HepG2 (cell line): ENCODE measurements at regions not wholly inside any gene's neighbourhood (a gene's known extent, or its start where the extent isn't known, plus 50 kb on each side); places are given as distances from the start of the nearest gene placed in this dataset.

ENCODE experiments used
- ATAC-seq: fragments of 200-7000 bp; cut with Tn5 transposase; 3 replicates; pipeline ENCODE4 v1.9.1; 2020; ENCODE audit warnings: mild to moderate bottlenecking, moderate library complexity
- BruUV-seq: library from RNA; stranded (reverse); fragments of 400-500 nt; replicated peaks from 2 replicates; lab custom pipeline; 2021; lab: Mats Ljungman, UMichigan
- CTCF ChIA-PET: fragments of 300-600 bp; formaldehyde crosslinking; extraction: SDS; loops from one replicate; lab custom pipeline; 2021; ENCODE audit warnings: low total read pairs, inconsistent platforms, low intra/inter-chr PET ratio; lab: Yijun Ruan, JAX
- POLR2A ChIA-PET: fragments of 350-600 bp; sonication (Branson Sonifier 250); formaldehyde crosslinking; loops from one replicate; lab custom pipeline; 2020; ENCODE audit warnings: antibody characterized with exemption, inconsistent platforms; lab: Yijun Ruan, JAX
- DNase-seq: peaks from one replicate; pipeline ENCODE4 v3.0.0-alpha.2; 2015; ENCODE audit warnings: low spot score
- FAIRE-seq: peaks from 3 replicates; lab custom pipeline; 2011; peaks lifted over from hg19 to GRCh38; lab: Jason Lieb, UNC
- H2AFZ ChIP-seq: one replicate; pipeline ENCODE4 v1.6.1; 2011; ENCODE audit warnings: low read length, inconsistent platforms
- H3K27ac ChIP-seq: fragments of 300-600 bp; 3 replicates; pipeline ENCODE4 v1.8.0; 2011; ENCODE audit warnings: mixed run types, mild to moderate bottlenecking, mixed read lengths, low read length, inconsistent platforms; ENCODE audit not compliant: insufficient read depth; ENCODE audit errors: extremely low read length
- H3K27me3 ChIP-seq, 2 experiments: fragments of 200-600 bp in 1 of 2; 2 replicates in 1 of 2; 3 replicates in 1 of 2; pipeline versions ENCODE4 v1.6.0 to v1.8.0; 2011; ENCODE audit warnings: low read length in 2 of 2, mild to moderate bottlenecking in 2 of 2, moderate library complexity in 2 of 2, inconsistent platforms in 1 of 2; ENCODE audit not compliant: insufficient read depth in 2 of 2, control insufficient read depth in 1 of 2
- H3K36me3 ChIP-seq, 2 experiments: fragments of 200-600 bp in 1 of 2; replicated peaks in 1 of 2; 2 replicates in 1 of 2; 3 replicates in 1 of 2; pipeline versions ENCODE4 v1.5.1 to v1.8.0; 2011; ENCODE audit warnings: low read length in 2 of 2, inconsistent platforms in 1 of 2; ENCODE audit not compliant: insufficient read depth in 2 of 2, control insufficient read depth in 1 of 2
- H3K4me1 ChIP-seq: 2 replicates; pipeline ENCODE4 v1.5.1; 2012; ENCODE audit warnings: low read length, inconsistent platforms; ENCODE audit not compliant: insufficient read depth
- H3K4me2 ChIP-seq: 2 replicates; pipeline ENCODE4 v1.6.0; 2011; ENCODE audit warnings: low read depth, low read length, inconsistent platforms
- H3K4me3 ChIP-seq, 3 experiments: fragments of 200-600 bp in 1 of 3; sonication (generic), shearing (Covaris generic) in 1 of 3; replicated peaks in 1 of 3; 2 replicates each; pipeline ENCODE4 v1.5.1; 2011 to 2016; ENCODE audit warnings: low read length in 3 of 3, inconsistent platforms in 2 of 3, low read depth in 2 of 3, mild to moderate bottlenecking in 2 of 3, control low read depth in 1 of 3, mixed read lengths in 1 of 3; ENCODE audit not compliant: insufficient read depth in 1 of 3
- H3K79me2 ChIP-seq: one replicate; pipeline ENCODE4 v1.6.1; 2011; ENCODE audit warnings: low read length, inconsistent platforms; ENCODE audit not compliant: insufficient read depth
- H3K9ac ChIP-seq: 2 replicates; pipeline ENCODE4 v1.6.0; 2011; ENCODE audit warnings: mild to moderate bottlenecking, low read depth, low read length, inconsistent platforms; ENCODE audit not compliant: insufficient read depth
- H3K9me3 ChIP-seq: 2 replicates; pipeline ENCODE4 v1.5.1; 2012; ENCODE audit warnings: mild to moderate bottlenecking, low read length
- H4K20me1 ChIP-seq: 2 replicates; pipeline ENCODE4 v1.6.0; 2011; ENCODE audit warnings: inconsistent platforms, mild to moderate bottlenecking, low read length, moderate library complexity; ENCODE audit not compliant: insufficient read depth
- FOXK1 ChIP-seq: sonication (generic); formaldehyde crosslinking; IDR thresholded peaks from 2 replicates; pipeline ENCODE4 v1.4.0; 2020; ENCODE audit warnings: low read depth, missing genetic modification reagents, borderline replicate concordance
- GTF3A ChIP-seq: sonication (generic); formaldehyde crosslinking; conservative IDR thresholded peaks from 2 replicates; pipeline ENCODE4 v1.4.0; 2020; ENCODE audit warnings: mild to moderate bottlenecking, missing genetic modification reagents
- MIER2 ChIP-seq: IDR thresholded peaks from 2 replicates; pipeline ENCODE4 v1.6.1; 2016; ENCODE audit warnings: missing biosample characterization, missing genetic modification reagents
- NR1H2 ChIP-seq: sonication (generic); formaldehyde crosslinking; IDR thresholded peaks from 2 replicates; pipeline ENCODE4 v1.8.1; 2022; ENCODE audit warnings: low read depth, missing genetic modification reagents, borderline replicate concordance
- SATB2 ChIP-seq: sonication (generic); formaldehyde crosslinking; IDR thresholded peaks from 2 replicates; pipeline ENCODE4 v1.5.0; 2020; ENCODE audit warnings: missing genetic modification reagents
- SNAPC5 ChIP-seq: sonication (generic); formaldehyde crosslinking; IDR thresholded peaks from 2 replicates; pipeline ENCODE4 v1.8.1; 2023; ENCODE audit warnings: mild to moderate bottlenecking, missing genetic modification reagents, borderline replicate concordance
- ZBTB21 ChIP-seq: sonication (generic); formaldehyde crosslinking; IDR thresholded peaks from 2 replicates; pipeline ENCODE4 v1.4.0; 2020; ENCODE audit warnings: missing genetic modification reagents
- ZBTB33 ChIP-seq: sonication (generic); formaldehyde crosslinking; IDR thresholded peaks from 2 replicates; pipeline ENCODE4 v1.4.0; 2020; ENCODE audit warnings: missing genetic modification reagents
- ZBTB37 ChIP-seq: sonication (generic); formaldehyde crosslinking; IDR thresholded peaks from 2 replicates; pipeline ENCODE4 v1.4.0; 2020; ENCODE audit warnings: mild to moderate bottlenecking, missing genetic modification reagents
- ZFP1 ChIP-seq: IDR thresholded peaks from 2 replicates; pipeline ENCODE4 v1.6.1; 2016
- ZMAT5 ChIP-seq: sonication (generic); formaldehyde crosslinking; IDR thresholded peaks from 2 replicates; pipeline ENCODE4 v1.5.0; 2020; ENCODE audit warnings: mild to moderate bottlenecking, low read depth, missing genetic modification reagents, borderline replicate concordance
- ZMYM2 ChIP-seq: sonication (generic); formaldehyde crosslinking; IDR thresholded peaks from 2 replicates; pipeline ENCODE4 v1.8.0; 2022; ENCODE audit warnings: mild to moderate bottlenecking, missing genetic modification reagents
- ZNF143 ChIP-seq: sonication (generic); formaldehyde crosslinking; IDR thresholded peaks from 2 replicates; pipeline ENCODE4 v1.4.0; 2020; ENCODE audit warnings: missing genetic modification reagents
- ZNF205 ChIP-seq: IDR thresholded peaks from 2 replicates; pipeline ENCODE4 v1.6.1; 2018; ENCODE audit warnings: missing biosample characterization, missing genetic modification reagents
- ZNF225 ChIP-seq: sonication (generic); formaldehyde crosslinking; IDR thresholded peaks from 2 replicates; pipeline ENCODE4 v1.4.0; 2020; ENCODE audit warnings: mild to moderate bottlenecking, missing genetic modification reagents
- ZNF251 ChIP-seq: sonication (generic); formaldehyde crosslinking; IDR thresholded peaks from 2 replicates; pipeline ENCODE4 v1.9.0; 2021; ENCODE audit warnings: mild to moderate bottlenecking, missing genetic modification reagents
- ZNF326 ChIP-seq: sonication (generic); formaldehyde crosslinking; IDR thresholded peaks from 2 replicates; pipeline ENCODE4 v1.4.0; 2020; ENCODE audit warnings: missing genetic modification reagents, borderline replicate concordance
- ZNF484 ChIP-seq: sonication (generic); formaldehyde crosslinking; IDR thresholded peaks from 2 replicates; pipeline ENCODE4 v1.5.1; 2020; ENCODE audit warnings: mild to moderate bottlenecking, low read depth, missing genetic modification reagents, borderline replicate concordance
- ZNF766 ChIP-seq: sonication (generic); formaldehyde crosslinking; IDR thresholded peaks from 2 replicates; pipeline ENCODE4 v1.5.0; 2020; ENCODE audit warnings: missing genetic modification reagents, borderline replicate concordance
- WGBS: methylation state at CpG from one replicate; pipeline ENCODE4 v1.1.6; 2017; ENCODE audit warnings: low lambda C conversion rate; 5-methylcytosine and 5-hydroxymethylcytosine counted together
- in situ Hi-C: cut with HindIII; loops from 2 replicates; pipeline ENCODE4 v1.10.0; 2017; ENCODE audit warnings: low pct_unique_long_range_greater_than_20kb; ENCODE audit not compliant: extremely low pct_ligation_motif_present
- intact Hi-C: fragments of 100-400 bp; cut with micrococcal nuclease; formaldehyde crosslinking; loops from one replicate; pipeline ENCODE4 v1.10.0; 2022; ENCODE audit not compliant: unreplicated experiment

GRCh38 chr16:54425068-54425467 lies 138.5 kb upstream of the IRX3 start:
- Histone ChIP-seq H2AFZ (no peak overlapping the region), H3K4me2 (no peak overlapping the region), H3K36me3 (no peaks in the 10 kb centered on the region), H3K27me3 (peaks cover 2 to 50% of the 10 kb centered on the region in 2 experiments; a peak in 4 of 5 replicates), H3K4me1 (peaks cover 37% of the 10 kb centered on the region), H4K20me1 (no peaks in the 10 kb centered on the region), H3K9ac (no peak overlapping the region), H3K27ac (no peak overlapping the region), H3K79me2 (no peaks in the 10 kb centered on the region), H3K9me3 (peaks cover 6% of the 10 kb centered on the region; the same call in 1 of the 2 replicates), H3K4me3 (no peak overlapping the region)
- CTCF ChIA-PET = no interaction called here
- DNase-seq = no peak
- no peak for TF ChIP-seq ZNF205
- no peak for TF ChIP-seq SNAPC5
- TF ChIP-seq ZNF225 (CRISPR knock-in tag) = no peak
- TF ChIP-seq ZMYM2 = no peak
- no peak for TF ChIP-seq GTF3A (CRISPR knock-in tag)
- TF ChIP-seq ZBTB21 (CRISPR knock-in tag) = no peak
- no peak for TF ChIP-seq FOXK1 (CRISPR knock-in tag)
- no peak for TF ChIP-seq ZNF251
- TF ChIP-seq ZFP1 (CRISPR knock-in tag) = no peak
- TF ChIP-seq MIER2 (CRISPR knock-in tag) = no peak
- TF ChIP-seq ZNF766 (CRISPR knock-in tag) = no peak
- no peak for TF ChIP-seq ZNF143 (CRISPR knock-in tag)
- TF ChIP-seq ZMAT5 = no peak
- no peak for TF ChIP-seq NR1H2 (CRISPR knock-in tag)
- TF ChIP-seq ZBTB37 (CRISPR knock-in tag) = no peak
- no peak for TF ChIP-seq ZNF484 (CRISPR knock-in tag)
- no peak for TF ChIP-seq SATB2 (CRISPR knock-in tag)
- TF ChIP-seq ZBTB33 (CRISPR knock-in tag) = no peak
- no peak for TF ChIP-seq ZNF326 (CRISPR knock-in tag)
- WGBS = 2% methylated on average over 1 of the region's 1 CpG
- in situ Hi-C loops (no loop called here), intact Hi-C loops (no loop called here)
- FAIRE-seq = no peak
- no TSS peak for BruUV-seq
- ATAC-seq = no peak
- POLR2A ChIA-PET = no interaction called here
